Activated T-cell treated with anti-CD3 and anti-CD28 coated beads for 48 hours (primary cell): ENCODE measurements at regions not wholly inside any gene's neighbourhood (a gene's known extent, or its start where the extent isn't known, plus 50 kb on each side); places are given as distances from the start of the nearest gene placed in this dataset.

Experiments used
- DNase-seq: peaks from one replicate; pipeline ENCODE4 v3.0.0-alpha.2; 2020; ENCODE audit warnings: low read depth

- no peak for DNase-seq
These were observed 221.4 kb upstream of the TRIB2 start for GRCh38 chr2:12495247-12495868.

- no peak for DNase-seq
These were observed 218.4 kb upstream of the TRIB2 start for GRCh38 chr2:12498286-12498685.

GRCh38 chr2:12498704-12499103 is 218.0 kb upstream of the TRIB2 start:
- DNase-seq, result no peak

- DNase-seq, result no peak
These were observed 215.8 kb upstream of the TRIB2 start for GRCh38 chr2:12500899-12501298.

- peak; percentile 49 for DNase-seq
These were observed 215.1 kb upstream of the TRIB2 start for GRCh38 chr2:12501469-12502158.

- DNase-seq, result peak; percentile 48
These were observed 214.0 kb upstream of the TRIB2 start for GRCh38 chr2:12502759-12503158.

- DNase-seq, result peak; percentile 35
These were observed 212.3 kb upstream of the TRIB2 start for GRCh38 chr2:12504443-12504842.

GRCh38 chr2:12506846-12507245 is 209.9 kb upstream of the TRIB2 start:
- DNase-seq, result no peak

- peak; percentile 76 for DNase-seq
These were observed 209.4 kb upstream of the TRIB2 start for GRCh38 chr2:12507295-12507694.

GRCh38 chr2:12510070-12510469 is 206.7 kb upstream of the TRIB2 start:
- DNase-seq, result no peak

- DNase-seq, result no peak
These were observed 203.4 kb upstream of the TRIB2 start for GRCh38 chr2:12513339-12513738.

GRCh38 chr2:12514168-12514567 is 202.6 kb upstream of the TRIB2 start:
- DNase-seq, result no peak

GRCh38 chr2:12514631-12515437 is 201.9 kb upstream of the TRIB2 start:
- no peak for DNase-seq

- no peak for DNase-seq
These were observed 200.9 kb upstream of the TRIB2 start for GRCh38 chr2:12515871-12516270.

- no peak for DNase-seq
These were observed 183.3 kb upstream of the TRIB2 start for GRCh38 chr2:12533337-12534005.

- DNase-seq, result no peak
These were observed 182.0 kb upstream of the TRIB2 start for GRCh38 chr2:12534646-12535263.

- no peak for DNase-seq
These were observed 179.8 kb upstream of the TRIB2 start for GRCh38 chr2:12536976-12537375.

GRCh38 chr2:12538138-12538694 is 178.5 kb upstream of the TRIB2 start:
- DNase-seq, result no peak

- DNase-seq, result no peak
These were observed 177.4 kb upstream of the TRIB2 start for GRCh38 chr2:12539336-12539735.

- no peak for DNase-seq
These were observed 176.8 kb upstream of the TRIB2 start for GRCh38 chr2:12539776-12540562.
